ENCODE measurements at regions not wholly inside any gene's neighbourhood (a gene's known extent, or its start where the extent isn't known, plus 50 kb on each side); places are given as distances from the start of the nearest gene placed in this dataset.

- TF ChIP-seq, protein P1, sequence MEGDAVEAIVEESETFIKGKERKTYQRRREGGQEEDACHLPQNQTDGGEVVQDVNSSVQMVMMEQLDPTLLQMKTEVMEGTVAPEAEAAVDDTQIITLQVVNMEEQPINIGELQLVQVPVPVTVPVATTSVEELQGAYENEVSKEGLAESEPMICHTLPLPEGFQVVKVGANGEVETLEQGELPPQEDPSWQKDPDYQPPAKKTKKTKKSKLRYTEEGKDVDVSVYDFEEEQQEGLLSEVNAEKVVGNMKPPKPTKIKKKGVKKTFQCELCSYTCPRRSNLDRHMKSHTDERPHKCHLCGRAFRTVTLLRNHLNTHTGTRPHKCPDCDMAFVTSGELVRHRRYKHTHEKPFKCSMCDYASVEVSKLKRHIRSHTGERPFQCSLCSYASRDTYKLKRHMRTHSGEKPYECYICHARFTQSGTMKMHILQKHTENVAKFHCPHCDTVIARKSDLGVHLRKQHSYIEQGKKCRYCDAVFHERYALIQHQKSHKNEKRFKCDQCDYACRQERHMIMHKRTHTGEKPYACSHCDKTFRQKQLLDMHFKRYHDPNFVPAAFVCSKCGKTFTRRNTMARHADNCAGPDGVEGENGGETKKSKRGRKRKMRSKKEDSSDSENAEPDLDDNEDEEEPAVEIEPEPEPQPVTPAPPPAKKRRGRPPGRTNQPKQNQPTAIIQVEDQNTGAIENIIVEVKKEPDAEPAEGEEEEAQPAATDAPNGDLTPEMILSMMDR (IDR thresholded peaks at IDR 0.05), result no peak
- Histone ChIP-seq H3K27me3 (no peaks in the 10 kb centered on the region), H3K4me1 (no peaks in the 10 kb centered on the region), H3K9me3 (no peaks in the 10 kb centered on the region), H3K36me3 (no peaks in the 10 kb centered on the region), H3K27ac (no peak overlapping the region), H3K4me3 (no peak overlapping the region)
- intact Hi-C loops (cut with DNase I; ENCODE audit: low total_unique reads), result no loop called here
- no peak for DNase-seq
These were observed 457.3 kb downstream of the DMAC1 start for GRCh38 chr9:7342229-7342628.

- H3K27me3 ChIP-seq, result no peaks in the 10 kb centered on the region
- DNase-seq, result no peak
- no peaks in the 10 kb centered on the region for H3K4me1 ChIP-seq
- H3K27ac ChIP-seq, result no peak overlapping the region
- H3K9me3 ChIP-seq, result no peaks in the 10 kb centered on the region
- no peak overlapping the region for H3K4me3 ChIP-seq
- no peaks in the 10 kb centered on the region for H3K36me3 ChIP-seq
- intact Hi-C loops (cut with DNase I; ENCODE audit: low total_unique reads), result no loop called here
- TF ChIP-seq, protein P1 (IDR thresholded peaks at IDR 0.05), result no peak
These were observed 458.0 kb downstream of the DMAC1 start for GRCh38 chr9:7341571-7341970.

- H3K27me3 ChIP-seq, result no peaks in the 10 kb centered on the region
- H3K27ac ChIP-seq, result no peak overlapping the region
- no peak for DNase-seq
- intact Hi-C loops (cut with DNase I; ENCODE audit: low total_unique reads), result no loop called here
- no peak overlapping the region for H3K4me3 ChIP-seq
- TF ChIP-seq, protein P1 (IDR thresholded peaks at IDR 0.05), result no peak
- no peaks in the 10 kb centered on the region for H3K9me3 ChIP-seq
- H3K4me1 ChIP-seq, result no peaks in the 10 kb centered on the region
- H3K36me3 ChIP-seq, result no peaks in the 10 kb centered on the region
These were observed 459.1 kb downstream of the DMAC1 start for GRCh38 chr9:7340451-7340850.

- Histone ChIP-seq H3K36me3 (no peaks in the 10 kb centered on the region), H3K27ac (no peak overlapping the region), H3K27me3 (no peaks in the 10 kb centered on the region), H3K4me3 (no peak overlapping the region), H3K9me3 (no peaks in the 10 kb centered on the region), H3K4me1 (no peaks in the 10 kb centered on the region)
- intact Hi-C loops (cut with DNase I; ENCODE audit: low total_unique reads), result no loop called here
- TF ChIP-seq, protein P1 (IDR thresholded peaks at IDR 0.05), result no peak
- DNase-seq, result no peak
These were observed 460.8 kb downstream of the DMAC1 start for GRCh38 chr9:7338586-7339281.

DNA sequence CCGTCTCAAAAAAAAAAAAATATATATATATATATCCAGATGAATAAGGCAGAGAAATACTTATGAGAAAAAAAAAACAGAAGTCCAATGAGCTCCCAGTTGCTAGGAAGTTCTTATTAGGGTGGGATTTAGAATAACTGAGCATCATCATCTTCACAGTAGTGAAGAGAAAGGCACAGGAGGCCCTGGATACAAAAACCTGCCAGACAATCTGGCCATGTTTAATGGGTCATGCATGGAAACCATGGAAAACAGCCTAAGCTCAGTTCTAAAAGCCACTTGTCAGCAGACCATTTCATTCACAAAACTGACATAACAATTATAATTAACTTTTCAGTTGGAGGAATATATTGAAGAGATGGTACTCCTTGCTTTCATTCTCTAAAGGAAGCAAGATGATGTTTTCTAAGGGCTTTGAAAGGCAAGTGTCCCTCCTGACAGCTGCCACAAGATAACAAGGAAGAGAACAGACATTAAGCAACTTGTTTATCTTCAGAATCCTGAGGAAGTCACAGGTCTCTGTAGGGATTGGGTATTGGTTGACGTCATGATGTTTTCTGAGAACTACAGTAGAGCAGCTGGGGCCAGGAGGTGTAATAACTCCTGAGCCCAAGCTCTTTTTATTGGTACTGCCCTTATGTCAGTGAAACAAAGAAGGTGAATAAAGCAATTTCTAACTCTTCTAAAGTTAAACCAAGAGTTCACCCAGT, 463.1 kb downstream of the DMAC1 start:
- DNase-seq, result no peak
- Histone ChIP-seq H3K36me3 (no peaks in the 10 kb centered on the region), H3K9me3 (no peaks in the 10 kb centered on the region), H3K4me1 (no peaks in the 10 kb centered on the region), H3K27me3 (no peaks in the 10 kb centered on the region), H3K4me3 (no peak overlapping the region), H3K27ac (no peak overlapping the region)
- TF ChIP-seq, protein P1 (IDR thresholded peaks at IDR 0.05), result no peak
- intact Hi-C loops (cut with DNase I; ENCODE audit: low total_unique reads), result no loop called here

All from tibial artery (tissue), 4 donors.